ENCODE measurements at regions not wholly inside any gene's neighbourhood (a gene's known extent, or its start where the extent isn't known, plus 50 kb on each side); places are given as distances from the start of the nearest gene placed in this dataset.

- no peaks in the 10 kb centered on the region for H3K9me3 ChIP-seq
- no peak for TF ChIP-seq CTCF (IDR thresholded peaks at IDR 0.05)
- DNase-seq (no peak), ATAC-seq (no peak)
- no peaks in the 10 kb centered on the region for H3K36me3 ChIP-seq (ENCODE audit: low read depth)
- no peaks in the 10 kb centered on the region for H3K4me1 ChIP-seq (ENCODE audit: low read depth)
- intact Hi-C loops (cut with DNase I, micrococcal nuclease) = no loop called here
- no peak overlapping the region for H3K4me3 ChIP-seq
Observed at GRCh38 chr1:222314839-222315238, 233.1 kb downstream of the HHIPL2 start.

- TF ChIP-seq CTCF (IDR thresholded peaks at IDR 0.05) = no peak
- Histone ChIP-seq H3K36me3 (ENCODE audit: low read depth) (no peaks in the 10 kb centered on the region), H3K9me3 (no peaks in the 10 kb centered on the region), H3K4me1 (ENCODE audit: low read depth) (no peaks in the 10 kb centered on the region), H3K4me3 (no peak overlapping the region)
- intact Hi-C loops (cut with DNase I, micrococcal nuclease) = no loop called here
- ATAC-seq = no peak
- DNase-seq = no peak
Observed at GRCh38 chr1:222310836-222311235, 237.1 kb downstream of the HHIPL2 start.

GRCh38 chr1:222307621-222308020 lies 240.3 kb downstream of the HHIPL2 start:
- no peak for TF ChIP-seq CTCF (IDR thresholded peaks at IDR 0.05)
- Histone ChIP-seq H3K4me1 (ENCODE audit: low read depth) (no peaks in the 10 kb centered on the region), H3K9me3 (no peaks in the 10 kb centered on the region), H3K36me3 (ENCODE audit: low read depth) (no peaks in the 10 kb centered on the region), H3K4me3 (no peak overlapping the region)
- no peak for ATAC-seq
- DNase-seq = no peak
- intact Hi-C loops (cut with DNase I, micrococcal nuclease) = no loop called here

- Histone ChIP-seq H3K9me3 (no peaks in the 10 kb centered on the region), H3K4me1 (ENCODE audit: low read depth) (no peaks in the 10 kb centered on the region), H3K4me3 (no peak overlapping the region), H3K36me3 (ENCODE audit: low read depth) (no peaks in the 10 kb centered on the region)
- no peak for TF ChIP-seq CTCF (IDR thresholded peaks at IDR 0.05)
- intact Hi-C loops (cut with DNase I, micrococcal nuclease) = no loop called here
- DNase-seq (no peak), ATAC-seq (no peak)
Observed at GRCh38 chr1:222306512-222306911, 241.4 kb downstream of the HHIPL2 start.

- ATAC-seq = no peak
- no peak for DNase-seq
- Histone ChIP-seq H3K36me3 (ENCODE audit: low read depth) (no peaks in the 10 kb centered on the region), H3K9me3 (no peaks in the 10 kb centered on the region), H3K4me1 (ENCODE audit: low read depth) (no peaks in the 10 kb centered on the region), H3K4me3 (no peak overlapping the region)
- intact Hi-C loops (cut with DNase I, micrococcal nuclease) = no loop called here
- no peak for TF ChIP-seq CTCF (IDR thresholded peaks at IDR 0.05)
Observed at GRCh38 chr1:222306011-222306410, 241.9 kb downstream of the HHIPL2 start.

GRCh38 chr1:222301652-222302051 lies 246.3 kb downstream of the HHIPL2 start:
- Histone ChIP-seq H3K4me1 (ENCODE audit: low read depth) (no peaks in the 10 kb centered on the region), H3K36me3 (ENCODE audit: low read depth) (no peaks in the 10 kb centered on the region), H3K4me3 (no peak overlapping the region), H3K9me3 (peaks cover 6% of the 10 kb centered on the region)
- TF ChIP-seq CTCF (IDR thresholded peaks at IDR 0.05) = no peak
- intact Hi-C loops (cut with DNase I, micrococcal nuclease) = no loop called here
- no peak for ATAC-seq
- no peak for DNase-seq

All from mucosa of descending colon (tissue), 3 donors.